Brain microvascular endothelial cell (primary cell): ENCODE measurements at regions not wholly inside any gene's neighbourhood (a gene's known extent, or its start where the extent isn't known, plus 50 kb on each side); places are given as distances from the start of the nearest gene placed in this dataset.

Experiments used
- DNase-seq: peaks from one replicate; pipeline ENCODE4 v3.0.0-alpha.2; 2020
- H3K27ac ChIP-seq: fragments of 250-450 bp; sonication (Bioruptor Pico); 2 replicates; pipeline ENCODE4 v1.5.1; 2020; ENCODE audit warnings: mild to moderate bottlenecking, moderate library complexity
- H3K27me3 ChIP-seq: fragments of 250-450 bp; sonication (Bioruptor Pico); replicated peaks from 2 replicates; pipeline ENCODE4 v1.5.1; 2020; ENCODE audit warnings: mild to moderate bottlenecking
- H3K36me3 ChIP-seq: fragments of 250-450 bp; sonication (Bioruptor Pico); replicated peaks from 2 replicates; pipeline ENCODE4 v1.5.1; 2020; ENCODE audit warnings: mild to moderate bottlenecking
- H3K4me3 ChIP-seq: 2 replicates; pipeline ENCODE4 v1.5.1; 2011; ENCODE audit warnings: low read depth, mild to moderate bottlenecking, control low read depth, low read length, moderate library complexity
- CTCF ChIP-seq: IDR thresholded peaks from 2 replicates; pipeline ENCODE4 v1.5.1; 2011; ENCODE audit warnings: low read depth, mild to moderate bottlenecking, moderate library complexity, low read length, control low read depth, inconsistent platforms; ENCODE audit errors: missing control alignments
- in situ Hi-C: cut with HindIII; loops from 2 replicates; pipeline ENCODE4 v1.10.0; 2017; ENCODE audit warnings: low sequenced_read_pairs, low pct_ligation_motif_present

- H3K36me3 ChIP-seq, result no peaks in the 10 kb centered on the region
- H3K4me3 ChIP-seq, result no peak overlapping the region
- no peak overlapping the region for H3K27ac ChIP-seq
- no peaks in the 10 kb centered on the region for H3K27me3 ChIP-seq
- no peak for DNase-seq
- TF ChIP-seq CTCF, result no peak
- in situ Hi-C loops, result no loop called here
These were observed 108.3 kb upstream of the PLEKHA5 start for GRCh38 chr12:19021240-19021639.

DNA sequence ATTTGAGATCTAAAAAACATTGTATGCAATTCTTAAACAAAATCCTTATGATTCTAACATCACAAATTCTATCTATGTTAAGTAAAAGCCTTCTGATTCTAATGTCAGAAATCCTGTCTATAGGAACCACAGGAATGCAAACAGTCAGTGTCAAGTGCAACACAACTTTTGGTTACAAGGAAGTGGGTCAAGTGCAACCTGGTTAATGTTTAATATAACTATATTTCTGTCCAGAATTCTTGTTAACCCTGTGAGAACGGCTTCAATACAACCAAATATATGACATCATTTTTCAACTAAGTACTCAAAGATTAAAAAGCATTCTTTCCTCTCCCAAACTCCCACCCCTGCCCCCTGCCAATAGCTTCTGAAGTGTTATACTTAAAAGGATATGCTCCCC, 107.9 kb upstream of the PLEKHA5 start:
- no peak overlapping the region for H3K4me3 ChIP-seq
- no peak overlapping the region for H3K27ac ChIP-seq
- H3K36me3 ChIP-seq, result no peaks in the 10 kb centered on the region
- DNase-seq, result no peak
- H3K27me3 ChIP-seq, result no peaks in the 10 kb centered on the region
- in situ Hi-C loops, result no loop called here
- TF ChIP-seq CTCF, result no peak

DNA sequence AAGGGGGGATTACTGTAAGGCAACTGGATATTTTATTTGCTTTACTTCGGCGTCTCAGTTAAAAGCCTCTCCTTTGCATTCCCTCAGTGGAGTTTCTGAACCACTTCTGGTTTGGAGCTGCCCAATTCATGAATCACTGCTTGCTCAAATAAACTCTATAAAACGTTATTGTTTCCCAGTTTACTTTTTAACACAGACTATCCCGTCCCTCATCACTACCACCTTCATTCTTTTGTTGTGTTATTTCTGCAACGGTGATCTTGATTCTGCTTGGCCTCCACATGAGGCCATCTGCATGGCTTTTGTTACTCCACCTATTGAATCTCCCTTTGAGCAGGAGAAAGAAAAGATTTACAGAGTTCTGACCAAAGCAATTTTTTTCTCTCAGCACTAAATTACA, 104.0 kb upstream of the PLEKHA5 start:
- H3K4me3 ChIP-seq, result no peak overlapping the region
- no peaks in the 10 kb centered on the region for H3K36me3 ChIP-seq
- H3K27me3 ChIP-seq, result no peaks in the 10 kb centered on the region
- DNase-seq, result no peak
- H3K27ac ChIP-seq, result no peak overlapping the region
- in situ Hi-C loops, result no loop called here
- no peak for TF ChIP-seq CTCF

GRCh38 chr12:19026034-19026433, 103.5 kb upstream of the PLEKHA5 start:
- TF ChIP-seq CTCF, result no peak
- in situ Hi-C loops, result no loop called here
- Histone ChIP-seq H3K4me3 (no peak overlapping the region), H3K36me3 (no peaks in the 10 kb centered on the region), H3K27me3 (no peaks in the 10 kb centered on the region), H3K27ac (no peak overlapping the region)
- no peak for DNase-seq

DNA sequence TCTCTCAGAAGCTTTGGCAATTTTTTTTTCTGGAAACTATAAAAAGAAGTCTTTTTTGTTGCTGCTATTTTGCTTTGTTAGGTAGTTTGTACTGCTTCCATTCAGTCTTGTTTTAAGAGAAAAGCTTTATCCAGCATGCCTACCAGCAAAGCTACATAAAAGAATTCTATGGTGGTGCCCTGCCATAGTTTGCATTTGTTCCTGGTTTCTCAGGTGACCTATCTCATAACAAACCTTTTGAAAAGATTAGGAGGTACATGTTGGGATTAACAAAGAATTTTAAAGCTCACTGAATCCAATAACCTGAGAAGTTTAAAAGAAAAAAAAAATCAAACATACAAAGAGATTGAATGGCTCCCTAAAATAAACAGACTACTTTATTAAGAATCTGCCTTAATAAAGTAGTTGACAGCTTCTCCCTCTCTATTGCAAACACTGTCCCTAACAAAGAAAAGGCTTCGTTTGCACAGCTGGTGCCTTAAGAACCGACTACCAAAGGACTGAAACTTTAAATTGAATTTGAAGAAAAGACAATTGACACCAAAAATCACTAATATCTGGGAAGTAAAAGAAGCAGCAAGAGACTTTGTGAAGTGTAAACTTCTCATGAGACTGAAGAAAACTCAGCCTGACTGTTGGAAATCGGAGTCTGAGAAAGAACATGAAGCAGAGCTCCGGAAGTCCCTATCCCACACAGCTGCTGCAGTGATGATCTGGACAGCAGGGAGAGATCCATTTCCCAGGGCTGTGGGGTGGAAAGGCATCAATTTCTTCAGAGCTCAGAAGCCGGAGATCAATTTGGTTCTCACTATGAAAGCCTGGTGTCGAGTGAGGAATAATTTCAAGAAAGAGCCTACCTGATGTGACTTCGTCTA, 102.7 kb upstream of the PLEKHA5 start:
- DNase-seq, result no peak
- TF ChIP-seq CTCF, result no peak
- H3K27ac ChIP-seq, result no peak overlapping the region
- H3K4me3 ChIP-seq, result no peak overlapping the region
- no peaks in the 10 kb centered on the region for H3K27me3 ChIP-seq
- H3K36me3 ChIP-seq, result no peaks in the 10 kb centered on the region
- in situ Hi-C loops, result no loop called here

DNA sequence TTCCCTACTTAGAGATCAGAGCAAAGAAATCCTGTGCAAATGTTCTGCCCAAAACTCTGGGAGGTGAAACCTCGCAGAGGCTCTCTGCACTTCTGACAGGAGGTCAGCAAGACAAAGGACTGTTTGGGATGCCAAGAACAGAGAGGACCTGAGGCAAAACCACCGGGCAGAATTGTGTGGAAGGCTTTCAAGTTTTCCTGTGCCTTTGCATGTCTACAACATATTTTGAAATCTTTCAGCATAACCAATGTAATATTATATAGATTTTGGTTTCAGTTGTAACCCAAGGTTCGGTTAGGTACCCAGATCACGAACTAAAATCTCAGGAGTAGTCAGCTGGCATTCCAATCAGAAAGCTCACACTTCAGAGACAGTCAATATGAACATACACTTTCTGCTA, 99.4 kb upstream of the PLEKHA5 start:
- TF ChIP-seq CTCF, result no peak
- H3K27me3 ChIP-seq, result no peaks in the 10 kb centered on the region
- DNase-seq, result no peak
- H3K27ac ChIP-seq, result no peak overlapping the region
- H3K36me3 ChIP-seq, result no peaks in the 10 kb centered on the region
- H3K4me3 ChIP-seq, result no peak overlapping the region
- in situ Hi-C loops, result no loop called here
